ENCODE measurements at regions not wholly inside any gene's neighbourhood (a gene's known extent, or its start where the extent isn't known, plus 50 kb on each side); places are given as distances from the start of the nearest gene placed in this dataset.

DNA sequence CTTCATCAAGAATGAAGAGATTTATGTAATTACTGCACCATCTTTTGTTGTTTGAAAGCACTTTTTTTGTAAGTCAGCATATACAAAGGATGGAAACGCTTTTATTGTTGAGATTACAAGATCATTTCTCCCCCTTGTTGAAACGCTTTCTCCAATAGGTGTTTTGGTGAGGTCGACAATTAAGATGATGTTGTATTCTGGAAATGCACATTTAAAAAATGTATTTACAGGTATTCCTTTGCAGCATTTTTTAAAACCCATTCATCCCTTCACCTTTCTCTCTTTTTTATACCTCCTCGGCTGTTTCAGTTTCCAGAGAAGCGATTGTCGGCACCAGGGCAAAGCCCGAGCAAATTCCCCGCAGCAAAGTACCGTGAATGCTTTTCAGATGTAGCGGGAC, 499.9 kb downstream of the VRK1 start:
- TF ChIP-seq POLR2A (IDR thresholded peaks at IDR 0.05) (no peak), POLR2AphosphoS5 (IDR thresholded peaks at IDR 0.05) (no peak), CTCF (IDR thresholded peaks at IDR 0.05) (no peak)
- no peaks in the 10 kb centered on the region for H3K36me3 ChIP-seq
- 55% methylated on average over 10 of the region's 10 CpGs for WGBS
- no peaks in the 10 kb centered on the region for H3K4me1 ChIP-seq (replicated peaks)
- H3K4me3 ChIP-seq = no peak overlapping the region
- no peak for DNase-seq (ENCODE audit: low spot score)
- no peak overlapping the region for H3K27ac ChIP-seq
- no peaks in the 10 kb centered on the region for H3K27me3 ChIP-seq (replicated peaks; ENCODE audit: insufficient read depth)
- H3K9me3 ChIP-seq = no peaks in the 10 kb centered on the region
- intact Hi-C loops (cut with DNase I) = no loop called here

DNA sequence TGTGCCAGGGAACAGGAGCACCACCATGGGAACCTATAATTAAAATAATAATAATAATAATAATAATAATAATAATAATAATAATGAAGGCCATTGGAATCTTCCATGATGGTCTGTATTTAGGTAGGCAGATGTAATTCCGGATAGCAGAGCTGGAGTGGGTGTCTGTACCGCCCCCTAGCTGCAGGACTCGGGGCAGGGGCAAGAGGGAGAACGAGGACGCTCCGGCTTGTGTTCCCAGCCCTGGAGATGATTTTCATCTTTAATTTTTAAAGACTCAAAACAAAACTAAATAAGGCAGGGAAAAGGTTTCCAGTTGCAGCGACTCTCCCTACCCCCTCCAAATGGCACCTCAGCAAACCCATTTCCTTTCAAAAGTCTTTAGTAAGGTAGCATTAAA, 501.1 kb downstream of the VRK1 start:
- no peak overlapping the region for H3K27ac ChIP-seq
- H3K4me3 ChIP-seq = no peak overlapping the region
- H3K27me3 ChIP-seq (replicated peaks; ENCODE audit: insufficient read depth) = no peaks in the 10 kb centered on the region
- 59% methylated on average over 7 of the region's 7 CpGs for WGBS
- no peaks in the 10 kb centered on the region for H3K36me3 ChIP-seq
- no peak for DNase-seq (ENCODE audit: low spot score)
- no peaks in the 10 kb centered on the region for H3K4me1 ChIP-seq (replicated peaks)
- no peak for TF ChIP-seq POLR2A (IDR thresholded peaks at IDR 0.05)
- no peak for TF ChIP-seq POLR2AphosphoS5 (IDR thresholded peaks at IDR 0.05)
- no peak for TF ChIP-seq CTCF (IDR thresholded peaks at IDR 0.05)
- no peaks in the 10 kb centered on the region for H3K9me3 ChIP-seq
- intact Hi-C loops (cut with DNase I) = no loop called here

DNA sequence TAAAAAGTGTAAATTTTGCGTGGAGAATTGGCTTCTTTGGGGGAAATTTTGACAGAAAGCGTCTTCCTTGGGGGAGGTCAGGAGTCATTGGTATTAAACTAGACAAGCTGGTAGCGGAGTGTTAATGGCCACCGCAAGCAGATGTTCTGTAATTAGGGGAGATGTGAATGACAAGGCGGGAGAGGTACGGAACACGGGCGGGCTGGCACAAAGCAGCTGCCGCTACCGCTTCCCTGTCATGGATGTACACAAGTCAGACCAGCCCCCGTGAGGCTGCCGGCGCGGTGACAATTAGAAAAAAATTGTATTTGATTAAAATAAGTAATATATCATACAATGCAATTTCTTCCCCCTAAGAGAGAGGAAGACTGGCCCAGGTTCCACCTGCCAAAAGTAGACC, 501.6 kb downstream of the VRK1 start:
- intact Hi-C loops (cut with DNase I) = no loop called here

DNA sequence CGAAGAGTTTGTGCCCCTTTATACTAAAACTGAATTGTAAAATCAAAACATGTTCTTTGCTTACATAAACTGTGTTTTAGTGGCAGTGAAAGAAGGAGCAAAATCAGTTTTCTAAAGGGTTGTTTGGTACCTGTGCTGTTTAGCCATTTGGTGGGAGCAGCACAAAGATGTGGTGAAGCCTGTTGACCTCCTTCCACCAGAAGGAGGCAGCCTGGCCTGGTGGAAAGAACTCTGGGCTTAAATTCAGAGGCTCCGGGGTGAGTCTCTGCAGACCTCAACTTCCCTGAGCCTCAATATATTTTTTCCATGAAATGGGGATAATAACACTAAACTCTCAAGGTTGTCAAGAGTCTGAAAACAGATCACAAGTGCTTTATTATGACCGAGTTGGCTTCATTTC, 502.5 kb downstream of the VRK1 start:
- Histone ChIP-seq H3K27ac (no peak overlapping the region), H3K9me3 (no peaks in the 10 kb centered on the region), H3K36me3 (no peaks in the 10 kb centered on the region), H3K4me1 (replicated peaks) (no peaks in the 10 kb centered on the region), H3K4me3 (no peak overlapping the region), H3K27me3 (replicated peaks; ENCODE audit: insufficient read depth) (no peaks in the 10 kb centered on the region)
- no peak for DNase-seq (ENCODE audit: low spot score)
- WGBS = 76% methylated on average over 3 of the region's 3 CpGs
- no peak for TF ChIP-seq POLR2AphosphoS5 (IDR thresholded peaks at IDR 0.05)
- no peak for TF ChIP-seq CTCF (IDR thresholded peaks at IDR 0.05)
- TF ChIP-seq POLR2A (IDR thresholded peaks at IDR 0.05) = no peak
- intact Hi-C loops (cut with DNase I) = no loop called here

More for the DNA sequence above, 501.6 kb downstream of the VRK1 start:
- no peaks in the 10 kb centered on the region for H3K36me3 ChIP-seq
- H3K27ac ChIP-seq = no peak overlapping the region
- no peak overlapping the region for H3K4me3 ChIP-seq
- no peak for TF ChIP-seq CTCF (IDR thresholded peaks at IDR 0.05)
- no peak for TF ChIP-seq POLR2AphosphoS5 (IDR thresholded peaks at IDR 0.05)
- no peak for TF ChIP-seq POLR2A (IDR thresholded peaks at IDR 0.05)
- WGBS = 68% methylated on average over 14 of the region's 14 CpGs
- no peaks in the 10 kb centered on the region for H3K4me1 ChIP-seq (replicated peaks)
- no peaks in the 10 kb centered on the region for H3K9me3 ChIP-seq
- no peak for DNase-seq (ENCODE audit: low spot score)
- no peaks in the 10 kb centered on the region for H3K27me3 ChIP-seq (replicated peaks; ENCODE audit: insufficient read depth)

DNA sequence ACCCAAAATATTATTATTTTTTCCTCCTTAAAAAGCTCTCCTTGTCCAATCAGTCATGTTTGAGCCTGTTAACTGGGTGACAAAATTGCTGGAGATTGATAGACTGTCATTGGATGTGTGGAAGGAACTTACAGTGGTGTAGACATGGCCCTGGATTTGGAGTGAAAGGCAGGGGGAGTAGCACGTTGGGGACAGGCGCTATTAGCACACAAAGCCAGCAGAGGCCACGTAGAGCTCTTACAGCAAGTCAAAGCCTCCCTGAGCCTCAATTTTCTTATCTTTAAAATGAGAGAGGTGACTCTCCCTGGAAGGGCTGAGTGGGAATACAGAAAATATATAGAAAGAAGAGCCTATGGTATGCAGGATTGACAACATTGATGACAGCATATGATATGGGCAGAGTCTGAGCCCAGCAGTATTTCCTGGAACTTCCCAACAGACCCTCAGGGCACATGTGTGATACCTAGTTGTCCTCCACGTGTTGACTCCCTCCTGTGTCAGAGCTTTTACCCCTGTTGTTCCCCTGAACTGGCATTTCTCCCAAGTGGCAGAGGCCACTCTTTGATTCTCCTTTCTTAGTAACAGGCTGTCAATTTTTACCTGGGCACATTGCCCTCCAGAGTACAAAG, 504.9 kb downstream of the VRK1 start:
- no peak overlapping the region for H3K4me3 ChIP-seq
- TF ChIP-seq POLR2AphosphoS5 (IDR thresholded peaks at IDR 0.05) (no peak), CTCF (IDR thresholded peaks at IDR 0.05) (no peak), POLR2A (IDR thresholded peaks at IDR 0.05) (no peak)
- no peaks in the 10 kb centered on the region for H3K9me3 ChIP-seq
- no peaks in the 10 kb centered on the region for H3K36me3 ChIP-seq
- H3K27ac ChIP-seq = no peak overlapping the region
- 34% methylated on average over 4 of the region's 4 CpGs for WGBS
- intact Hi-C loops (cut with DNase I) = no loop called here
- no peaks in the 10 kb centered on the region for H3K27me3 ChIP-seq (replicated peaks; ENCODE audit: insufficient read depth)
- no peak for DNase-seq (ENCODE audit: low spot score)
- no peaks in the 10 kb centered on the region for H3K4me1 ChIP-seq (replicated peaks)

Data from prostate gland (tissue), 2 donors.